ENCODE measurements at regions not wholly inside any gene's neighbourhood (a gene's known extent, or its start where the extent isn't known, plus 50 kb on each side); places are given as distances from the start of the nearest gene placed in this dataset.

GRCh38 chr7:116122972-116123595 lies 87.3 kb upstream of the TES start:
- H3K9me3 Mint-ChIP-seq: no peaks in the 10 kb centered on the region
- H3K36me3 Mint-ChIP-seq (ENCODE audit: low read depth): no peaks in the 10 kb centered on the region
- no peaks in the 10 kb centered on the region for H3K4me1 Mint-ChIP-seq
- H3K4me3 Mint-ChIP-seq: no peak overlapping the region
- peaks cover 16% of the 10 kb centered on the region for H3K27me3 Mint-ChIP-seq
- peak; percentile 10 for DNase-seq
- H3K27ac Mint-ChIP-seq: no peak overlapping the region
- POLR2A ChIA-PET: no interaction called here
- CTCF ChIA-PET: interaction anchor here (1.2 kb wide), 1 partner anchor 144 kb away, joined by 3 read pairs; no protein-coding TSS in a partner anchor

- H3K9me3 Mint-ChIP-seq: peaks cover 2% of the 10 kb centered on the region
- no peak overlapping the region for H3K4me3 Mint-ChIP-seq
- no peak for DNase-seq
- no peaks in the 10 kb centered on the region for H3K36me3 Mint-ChIP-seq (ENCODE audit: low read depth)
- H3K27ac Mint-ChIP-seq: no peak overlapping the region
- ChIA-PET CTCF (no interaction called here), POLR2A (no interaction called here)
- no peaks in the 10 kb centered on the region for H3K4me1 Mint-ChIP-seq
- peaks cover 17% of the 10 kb centered on the region for H3K27me3 Mint-ChIP-seq
Measured at GRCh38 chr7:116128139-116128538, 82.2 kb upstream of the TES start.

- no peaks in the 10 kb centered on the region for H3K9me3 Mint-ChIP-seq
- H3K27ac Mint-ChIP-seq: no peak overlapping the region
- H3K27me3 Mint-ChIP-seq: peaks cover 27% of the 10 kb centered on the region
- POLR2A ChIA-PET: no interaction called here
- peaks cover 3% of the 10 kb centered on the region for H3K4me1 Mint-ChIP-seq
- H3K36me3 Mint-ChIP-seq (ENCODE audit: low read depth): no peaks in the 10 kb centered on the region
- H3K4me3 Mint-ChIP-seq: no peak overlapping the region
- CTCF ChIA-PET: no interaction called here
- no peak for DNase-seq
Measured at GRCh38 chr7:116135306-116135705, 75.0 kb upstream of the TES start.

GRCh38 chr7:116138202-116138801 lies 72.0 kb upstream of the TES start:
- DNase-seq: peak; percentile 54
- no peak overlapping the region for H3K27ac Mint-ChIP-seq

GRCh38 chr7:116139007-116139406 lies 71.3 kb upstream of the TES start:
- DNase-seq: no peak
- POLR2A ChIA-PET: no interaction called here
- CTCF ChIA-PET: interaction anchor here (1.4 to 1.6 kb wide), 2 partner anchors 26 to 41 kb away, joined by 4 read pairs; no protein-coding TSS in a partner anchor
- no peak overlapping the region for H3K27ac Mint-ChIP-seq
- peaks cover 24% of the 10 kb centered on the region for H3K4me1 Mint-ChIP-seq
- peaks cover 11% of the 10 kb centered on the region for H3K36me3 Mint-ChIP-seq (ENCODE audit: low read depth)
- H3K9me3 Mint-ChIP-seq: peaks cover 3% of the 10 kb centered on the region
- H3K27me3 Mint-ChIP-seq: peaks cover 18% of the 10 kb centered on the region
- H3K4me3 Mint-ChIP-seq: no peak overlapping the region

More at GRCh38 chr7:116138202-116138801, 72.0 kb upstream of the TES start:
- ChIA-PET POLR2A (no interaction called here), CTCF (interaction anchor here (1.4 to 1.6 kb wide), 2 partner anchors 25 to 42 kb away, joined by 4 read pairs; no protein-coding TSS in a partner anchor)
- Mint-ChIP-seq H3K4me1 (peaks cover 18% of the 10 kb centered on the region), H3K36me3 (ENCODE audit: low read depth) (peaks cover 11% of the 10 kb centered on the region), H3K4me3 (no peak overlapping the region), H3K9me3 (peaks cover 3% of the 10 kb centered on the region), H3K27me3 (peaks cover 21% of the 10 kb centered on the region)

- peaks cover 16% of the 10 kb centered on the region for H3K27me3 Mint-ChIP-seq
- CTCF ChIA-PET: interaction anchor here (1.6 kb wide), 1 partner anchor 40 kb away, joined by 4 read pairs; no protein-coding TSS in a partner anchor
- no peak for DNase-seq
- H3K36me3 Mint-ChIP-seq (ENCODE audit: low read depth): peaks cover 11% of the 10 kb centered on the region
- no peak overlapping the region for H3K4me3 Mint-ChIP-seq
- H3K27ac Mint-ChIP-seq: no peak overlapping the region
- POLR2A ChIA-PET: no interaction called here
- H3K4me1 Mint-ChIP-seq: peaks cover 32% of the 10 kb centered on the region
- H3K9me3 Mint-ChIP-seq: peaks cover 3% of the 10 kb centered on the region
Measured at GRCh38 chr7:116139807-116140206, 70.5 kb upstream of the TES start.

- POLR2A ChIA-PET: no interaction called here
- no peak overlapping the region for H3K4me3 Mint-ChIP-seq
- peaks cover 4% of the 10 kb centered on the region for H3K9me3 Mint-ChIP-seq
- no peak overlapping the region for H3K27ac Mint-ChIP-seq
- CTCF ChIA-PET: interaction anchor here (0.7 to 1.4 kb wide), 3 partner anchors 10 to 712 kb away, joined by 3 read pairs; no protein-coding TSS in a partner anchor
- no peak for DNase-seq
- H3K36me3 Mint-ChIP-seq (ENCODE audit: low read depth): peaks cover 12% of the 10 kb centered on the region
- H3K4me1 Mint-ChIP-seq: peaks cover 52% of the 10 kb centered on the region
- peaks cover under 1% of the 10 kb centered on the region for H3K27me3 Mint-ChIP-seq
Measured at GRCh38 chr7:116142374-116142773, 68.0 kb upstream of the TES start.

GRCh38 chr7:116142850-116143249 lies 67.5 kb upstream of the TES start:
- ChIA-PET CTCF (interaction anchor here (0.7 to 1.4 kb wide), 3 partner anchors 10 to 712 kb away, joined by 3 read pairs; no protein-coding TSS in a partner anchor), POLR2A (no interaction called here)
- Mint-ChIP-seq H3K4me1 (peaks cover 54% of the 10 kb centered on the region), H3K27ac (peak overlapping the region; percentile 80), H3K36me3 (ENCODE audit: low read depth) (peaks cover 14% of the 10 kb centered on the region), H3K27me3 (no peaks in the 10 kb centered on the region), H3K9me3 (peaks cover 5% of the 10 kb centered on the region), H3K4me3 (no peak overlapping the region)
- DNase-seq: peak; percentile 40

- Mint-ChIP-seq H3K36me3 (ENCODE audit: low read depth) (peaks cover 18% of the 10 kb centered on the region), H3K27ac (peak overlapping the region; percentile 84), H3K9me3 (peaks cover 13% of the 10 kb centered on the region), H3K4me3 (peak overlapping the region; percentile 31), H3K4me1 (peaks cover 55% of the 10 kb centered on the region), H3K27me3 (peaks cover 5% of the 10 kb centered on the region)
- DNase-seq: peak; percentile 37
- CTCF ChIA-PET: no interaction called here
- POLR2A ChIA-PET: interaction anchor here (0.6 kb wide), 1 partner anchor 384 kb away, joined by 3 read pairs; no protein-coding TSS in a partner anchor
Measured at GRCh38 chr7:116145245-116145852, 65.0 kb upstream of the TES start.

- ChIA-PET CTCF (no interaction called here), POLR2A (no interaction called here)
- no peak for DNase-seq
- peaks cover 11% of the 10 kb centered on the region for H3K9me3 Mint-ChIP-seq
- H3K27ac Mint-ChIP-seq: no peak overlapping the region
- peaks cover 7% of the 10 kb centered on the region for H3K36me3 Mint-ChIP-seq (ENCODE audit: low read depth)
- peaks cover 47% of the 10 kb centered on the region for H3K4me1 Mint-ChIP-seq
- no peak overlapping the region for H3K4me3 Mint-ChIP-seq
- peaks cover 9% of the 10 kb centered on the region for H3K27me3 Mint-ChIP-seq
Measured at GRCh38 chr7:116148108-116148507, 62.2 kb upstream of the TES start.

- peaks cover 44% of the 10 kb centered on the region for H3K4me1 Mint-ChIP-seq
- peaks cover 10% of the 10 kb centered on the region for H3K9me3 Mint-ChIP-seq
- ChIA-PET CTCF (interaction anchor here (0.6 kb wide), 1 partner anchor 1210 kb away, joined by 3 read pairs; no protein-coding TSS in a partner anchor), POLR2A (no interaction called here)
- H3K27ac Mint-ChIP-seq: no peak overlapping the region
- no peak for DNase-seq
- H3K36me3 Mint-ChIP-seq (ENCODE audit: low read depth): peaks cover 7% of the 10 kb centered on the region
- peaks cover 10% of the 10 kb centered on the region for H3K27me3 Mint-ChIP-seq
- no peak overlapping the region for H3K4me3 Mint-ChIP-seq
Measured at GRCh38 chr7:116148626-116149025, 61.7 kb upstream of the TES start.

- Mint-ChIP-seq H3K9me3 (peaks cover 10% of the 10 kb centered on the region), H3K36me3 (ENCODE audit: low read depth) (peaks cover 7% of the 10 kb centered on the region), H3K27me3 (peaks cover 11% of the 10 kb centered on the region), H3K27ac (no peak overlapping the region), H3K4me1 (peaks cover 26% of the 10 kb centered on the region), H3K4me3 (no peak overlapping the region)
- no peak for DNase-seq
- ChIA-PET POLR2A (no interaction called here), CTCF (no interaction called here)
Measured at GRCh38 chr7:116150588-116150987, 59.8 kb upstream of the TES start.

GRCh38 chr7:116152276-116152675 lies 58.1 kb upstream of the TES start:
- H3K9me3 Mint-ChIP-seq: peaks cover 9% of the 10 kb centered on the region
- H3K27ac Mint-ChIP-seq: no peak overlapping the region
- DNase-seq: no peak
- no peak overlapping the region for H3K4me3 Mint-ChIP-seq
- ChIA-PET CTCF (interaction anchor here (0.8 to 1.7 kb wide), 3 partner anchors 10 to 439 kb away, joined by 3 read pairs; no protein-coding TSS in a partner anchor), POLR2A (no interaction called here)
- peaks cover 13% of the 10 kb centered on the region for H3K4me1 Mint-ChIP-seq
- H3K27me3 Mint-ChIP-seq: peaks cover 15% of the 10 kb centered on the region
- H3K36me3 Mint-ChIP-seq (ENCODE audit: low read depth): peaks cover 6% of the 10 kb centered on the region

Measured in activated CD4-positive, alpha-beta T cell treated with anti-CD3 and anti-CD28 coated beads, Interleukin-2, amount 10 ng/mL, durations not matched to agents 7 days and 5 days (primary cell).